Activated naive CD4-positive, alpha-beta T cell treated with anti-CD3 and anti-CD28 coated beads, Interleukin-2, amount 50 U/mL, for 24 hours (primary cell): ENCODE measurements at regions not wholly inside any gene's neighbourhood (a gene's known extent, or its start where the extent isn't known, plus 50 kb on each side); places are given as distances from the start of the nearest gene placed in this dataset.
"Not testable (repeated sequence)": the region's sequence is repeated elsewhere in the genome, so short reads cannot be mapped to it uniquely, and the experiment has no call there.

Experiments used
- H3K27ac Mint-ChIP-seq: one replicate; pipeline ENCODE4 v1.8.0; 2021; ENCODE audit warnings: mild to moderate bottlenecking, mixed read lengths
- H3K27me3 Mint-ChIP-seq: one replicate; pipeline ENCODE4 v1.8.0; 2021; ENCODE audit warnings: mixed read lengths
- H3K36me3 Mint-ChIP-seq: one replicate; pipeline ENCODE4 v1.8.0; 2021; ENCODE audit warnings: mixed read lengths
- H3K4me1 Mint-ChIP-seq: one replicate; pipeline ENCODE4 v1.8.0; 2021; ENCODE audit warnings: mixed read lengths
- H3K4me3 Mint-ChIP-seq: one replicate; pipeline ENCODE4 v1.8.0; 2021; ENCODE audit warnings: mild to moderate bottlenecking, mixed read lengths
- H3K9me3 Mint-ChIP-seq: one replicate; pipeline ENCODE4 v1.8.0; 2021; ENCODE audit warnings: mixed read lengths

GRCh38 chr19:14328406-14328805 lies 52.8 kb upstream of the ADGRE5 start:
- Mint-ChIP-seq H3K9me3 (no peaks in the 10 kb centered on the region), H3K27ac (no peak overlapping the region), H3K27me3 (no peaks in the 10 kb centered on the region), H3K36me3 (no peaks in the 10 kb centered on the region), H3K4me1 (no peaks in the 10 kb centered on the region), H3K4me3 (no peak overlapping the region)

GRCh38 chr19:14327061-14327460 lies 54.2 kb upstream of the ADGRE5 start:
- not testable (repeated sequence) for H3K4me1 Mint-ChIP-seq, H3K4me3 Mint-ChIP-seq, H3K36me3 Mint-ChIP-seq, H3K27me3 Mint-ChIP-seq, H3K9me3 Mint-ChIP-seq, H3K27ac Mint-ChIP-seq

- no peaks in the 10 kb centered on the region for H3K4me1 Mint-ChIP-seq
- no peak overlapping the region for H3K27ac Mint-ChIP-seq
- H3K27me3 Mint-ChIP-seq: no peaks in the 10 kb centered on the region
- H3K9me3 Mint-ChIP-seq: no peaks in the 10 kb centered on the region
- no peak overlapping the region for H3K4me3 Mint-ChIP-seq
- no peaks in the 10 kb centered on the region for H3K36me3 Mint-ChIP-seq
These were observed 55.4 kb upstream of the ADGRE5 start for GRCh38 chr19:14325863-14326262.

- Mint-ChIP-seq H3K4me3 (no peak overlapping the region), H3K36me3 (no peaks in the 10 kb centered on the region), H3K27ac (no peak overlapping the region), H3K4me1 (no peaks in the 10 kb centered on the region), H3K9me3 (no peaks in the 10 kb centered on the region), H3K27me3 (no peaks in the 10 kb centered on the region)
These were observed 56.1 kb upstream of the ADGRE5 start for GRCh38 chr19:14325134-14325533.

- H3K4me1 Mint-ChIP-seq: no peaks in the 10 kb centered on the region
- H3K9me3 Mint-ChIP-seq: no peaks in the 10 kb centered on the region
- peak overlapping the region; percentile 70 for H3K27ac Mint-ChIP-seq
- H3K36me3 Mint-ChIP-seq: no peaks in the 10 kb centered on the region
- no peaks in the 10 kb centered on the region for H3K27me3 Mint-ChIP-seq
- no peak overlapping the region for H3K4me3 Mint-ChIP-seq
These were observed 58.3 kb upstream of the ADGRE5 start for GRCh38 chr19:14322889-14323463.

- H3K9me3 Mint-ChIP-seq: no peaks in the 10 kb centered on the region
- no peak overlapping the region for H3K4me3 Mint-ChIP-seq
- no peaks in the 10 kb centered on the region for H3K36me3 Mint-ChIP-seq
- no peak overlapping the region for H3K27ac Mint-ChIP-seq
- no peaks in the 10 kb centered on the region for H3K4me1 Mint-ChIP-seq
- H3K27me3 Mint-ChIP-seq: no peaks in the 10 kb centered on the region
These were observed 61.0 kb upstream of the ADGRE5 start for GRCh38 chr19:14320253-14320652.

DNA sequence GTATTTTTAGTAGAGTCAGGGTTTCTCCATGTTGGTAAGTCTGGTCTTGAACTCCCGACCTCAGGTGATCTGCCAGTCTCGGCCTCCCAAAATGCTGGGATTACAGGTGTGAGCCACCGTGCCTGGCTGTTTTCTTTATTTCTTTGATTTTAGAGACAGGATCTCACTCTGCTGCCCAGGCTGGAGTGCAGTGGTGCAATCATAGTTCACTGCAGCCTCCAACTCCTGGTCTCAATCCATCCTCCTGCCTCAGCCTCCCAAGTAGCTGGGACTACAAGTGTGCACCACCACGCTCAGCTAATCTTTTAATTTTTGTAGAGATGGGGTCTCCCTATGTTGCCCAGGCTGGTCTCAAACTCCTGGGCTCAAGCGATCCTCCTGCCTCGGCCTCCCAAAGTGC lies 61.5 kb upstream of the ADGRE5 start:
- H3K27me3 Mint-ChIP-seq, H3K27ac Mint-ChIP-seq, H3K36me3 Mint-ChIP-seq, H3K9me3 Mint-ChIP-seq, H3K4me1 Mint-ChIP-seq, H3K4me3 Mint-ChIP-seq: not testable (repeated sequence)

DNA sequence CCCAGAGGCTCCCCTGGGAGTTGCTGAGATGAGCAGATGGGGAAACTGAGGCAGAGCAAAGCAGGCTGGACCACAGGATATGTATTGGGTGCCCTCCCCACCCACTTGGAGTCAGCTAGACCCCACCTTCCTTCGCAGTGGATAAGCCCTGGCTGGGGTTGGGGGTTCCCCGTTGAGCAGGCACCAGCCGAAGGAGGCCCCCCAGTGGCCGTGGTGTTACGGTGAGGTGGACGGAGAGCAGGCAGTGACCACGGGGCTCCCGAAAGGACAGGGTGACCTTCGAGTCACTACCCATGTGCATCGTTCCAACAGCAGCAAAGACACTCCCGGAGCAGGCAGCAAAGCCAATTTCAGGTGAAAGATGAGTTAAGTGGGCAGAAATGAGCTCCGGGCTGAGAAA lies 62.4 kb upstream of the ADGRE5 start:
- Mint-ChIP-seq H3K4me1 (no peaks in the 10 kb centered on the region), H3K36me3 (no peaks in the 10 kb centered on the region), H3K27ac (no peak overlapping the region), H3K4me3 (no peak overlapping the region), H3K27me3 (no peaks in the 10 kb centered on the region), H3K9me3 (no peaks in the 10 kb centered on the region)

DNA sequence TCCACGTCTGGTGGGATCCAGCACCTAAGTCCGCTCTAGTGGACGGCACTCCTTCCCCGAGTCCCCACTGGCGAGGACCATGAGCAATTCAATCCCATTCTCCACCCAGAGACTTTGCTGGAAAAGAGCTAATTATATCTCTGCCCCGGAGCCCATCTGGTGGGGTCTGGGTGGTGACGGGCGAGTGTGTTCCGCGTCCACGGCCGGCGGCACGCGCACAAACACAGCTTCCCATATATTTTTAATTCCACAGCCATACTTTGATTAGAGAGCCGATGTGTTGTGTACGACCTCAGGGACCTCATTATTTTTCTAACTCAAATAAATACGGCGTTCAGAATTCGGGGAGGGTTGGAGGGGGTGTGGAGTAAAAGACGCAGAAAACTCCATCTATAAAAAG lies 64.1 kb upstream of the ADGRE5 start:
- Mint-ChIP-seq H3K4me1 (no peaks in the 10 kb centered on the region), H3K27me3 (no peaks in the 10 kb centered on the region), H3K36me3 (no peaks in the 10 kb centered on the region), H3K9me3 (no peaks in the 10 kb centered on the region), H3K4me3 (no peak overlapping the region), H3K27ac (no peak overlapping the region)

DNA sequence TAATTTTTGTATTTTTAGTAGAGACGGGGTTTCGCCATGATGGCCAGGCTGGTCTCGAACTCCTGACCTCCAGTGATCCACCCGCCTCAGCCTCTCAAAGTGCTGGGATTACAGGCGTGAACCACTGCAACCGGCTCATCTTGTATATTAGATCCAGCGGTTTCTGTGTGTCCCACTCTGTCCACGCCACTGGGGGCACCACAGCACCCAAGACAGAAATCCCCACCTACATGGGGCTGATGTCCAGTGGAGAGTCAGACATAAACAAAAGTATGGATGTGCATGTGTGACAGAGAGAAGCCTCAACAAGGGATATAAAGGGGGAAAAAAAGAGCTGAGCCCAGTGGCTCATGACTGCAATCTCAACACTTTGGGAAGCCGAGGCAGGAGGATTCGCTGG lies 65.8 kb upstream of the ADGRE5 start:
- Mint-ChIP-seq H3K4me1 (no peaks in the 10 kb centered on the region), H3K9me3 (no peaks in the 10 kb centered on the region), H3K4me3 (no peak overlapping the region), H3K27ac (no peak overlapping the region), H3K27me3 (no peaks in the 10 kb centered on the region), H3K36me3 (no peaks in the 10 kb centered on the region)

GRCh38 chr19:14310055-14310454 lies 71.2 kb upstream of the ADGRE5 start:
- no peak overlapping the region for H3K4me3 Mint-ChIP-seq

DNA sequence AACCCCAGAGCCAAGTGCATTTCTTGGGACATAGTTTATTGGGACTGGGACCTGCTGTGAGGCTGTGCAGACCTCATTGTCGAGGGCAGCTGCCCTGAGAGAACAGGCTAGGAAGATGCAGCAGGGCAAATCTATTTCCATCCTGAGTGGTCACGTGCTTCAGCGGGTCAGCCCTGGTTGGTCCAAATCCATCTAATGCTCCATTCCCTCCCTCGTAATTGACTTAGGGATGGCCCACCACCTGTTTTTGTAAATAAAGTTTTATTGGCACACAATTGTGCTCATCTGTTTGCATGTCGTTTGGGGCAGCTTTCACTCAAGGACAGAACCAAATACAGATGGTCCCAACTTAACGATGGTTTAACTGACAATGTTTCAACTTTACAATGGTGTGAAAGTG lies 75.5 kb upstream of the ADGRE5 start:
- Mint-ChIP-seq H3K9me3 (no peaks in the 10 kb centered on the region), H3K4me1 (peaks cover 8% of the 10 kb centered on the region), H3K36me3 (peaks cover 1% of the 10 kb centered on the region)

More at GRCh38 chr19:14310055-14310454, 71.2 kb upstream of the ADGRE5 start:
- peaks cover 8% of the 10 kb centered on the region for H3K4me1 Mint-ChIP-seq
- H3K9me3 Mint-ChIP-seq: no peaks in the 10 kb centered on the region
- no peaks in the 10 kb centered on the region for H3K27me3 Mint-ChIP-seq
- no peak overlapping the region for H3K27ac Mint-ChIP-seq
- peaks cover 1% of the 10 kb centered on the region for H3K36me3 Mint-ChIP-seq

DNA sequence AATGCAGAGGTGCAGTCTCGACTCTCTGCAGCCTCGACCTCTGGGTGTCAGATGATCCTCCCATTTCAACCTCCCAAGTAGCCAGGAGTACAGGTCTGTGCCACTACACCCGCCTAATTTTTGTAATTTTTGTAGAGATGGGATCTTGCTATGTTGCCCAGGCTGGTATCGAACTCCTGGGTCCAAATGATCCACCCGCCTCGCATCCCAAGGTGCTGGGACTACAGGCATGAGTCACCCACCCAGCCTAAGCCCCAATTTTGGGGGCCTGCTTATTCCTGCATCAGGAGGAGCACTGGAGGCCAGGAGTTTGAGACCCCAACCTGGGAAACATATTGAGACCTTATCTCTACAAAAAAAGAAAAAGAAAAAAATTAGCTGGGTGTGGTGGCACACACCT lies 80.1 kb upstream of the ADGRE5 start:
- Mint-ChIP-seq H3K27ac (no peak overlapping the region), H3K9me3 (no peaks in the 10 kb centered on the region), H3K4me1 (no peaks in the 10 kb centered on the region), H3K36me3 (no peaks in the 10 kb centered on the region), H3K27me3 (no peaks in the 10 kb centered on the region), H3K4me3 (no peak overlapping the region)

More for the DNA sequence above, 75.5 kb upstream of the ADGRE5 start:
- H3K27me3 Mint-ChIP-seq: no peaks in the 10 kb centered on the region
- H3K4me3 Mint-ChIP-seq: no peak overlapping the region
- no peak overlapping the region for H3K27ac Mint-ChIP-seq

DNA sequence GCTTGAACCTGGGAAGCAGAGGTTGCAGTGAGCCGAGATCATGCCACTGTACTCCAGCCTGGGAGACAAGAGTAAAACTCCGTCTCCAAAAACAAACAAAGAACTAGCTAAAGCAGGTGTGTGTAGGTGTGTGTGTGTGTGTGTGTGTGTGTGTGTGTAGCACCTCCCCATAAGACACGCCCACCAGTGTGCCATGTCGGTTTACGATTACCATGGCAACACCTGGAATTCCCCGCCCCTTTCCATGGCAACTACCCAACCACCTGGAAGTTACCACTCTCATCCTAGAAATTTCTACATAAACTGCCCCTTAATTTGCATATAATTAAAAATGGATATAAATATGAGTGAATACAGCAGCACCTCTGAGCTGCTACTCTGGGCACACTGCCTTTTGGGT lies 80.9 kb upstream of the ADGRE5 start:
- no peaks in the 10 kb centered on the region for H3K36me3 Mint-ChIP-seq
- no peaks in the 10 kb centered on the region for H3K9me3 Mint-ChIP-seq
- H3K27me3 Mint-ChIP-seq: no peaks in the 10 kb centered on the region
- no peaks in the 10 kb centered on the region for H3K4me1 Mint-ChIP-seq
- no peak overlapping the region for H3K27ac Mint-ChIP-seq
- H3K4me3 Mint-ChIP-seq: no peak overlapping the region

DNA sequence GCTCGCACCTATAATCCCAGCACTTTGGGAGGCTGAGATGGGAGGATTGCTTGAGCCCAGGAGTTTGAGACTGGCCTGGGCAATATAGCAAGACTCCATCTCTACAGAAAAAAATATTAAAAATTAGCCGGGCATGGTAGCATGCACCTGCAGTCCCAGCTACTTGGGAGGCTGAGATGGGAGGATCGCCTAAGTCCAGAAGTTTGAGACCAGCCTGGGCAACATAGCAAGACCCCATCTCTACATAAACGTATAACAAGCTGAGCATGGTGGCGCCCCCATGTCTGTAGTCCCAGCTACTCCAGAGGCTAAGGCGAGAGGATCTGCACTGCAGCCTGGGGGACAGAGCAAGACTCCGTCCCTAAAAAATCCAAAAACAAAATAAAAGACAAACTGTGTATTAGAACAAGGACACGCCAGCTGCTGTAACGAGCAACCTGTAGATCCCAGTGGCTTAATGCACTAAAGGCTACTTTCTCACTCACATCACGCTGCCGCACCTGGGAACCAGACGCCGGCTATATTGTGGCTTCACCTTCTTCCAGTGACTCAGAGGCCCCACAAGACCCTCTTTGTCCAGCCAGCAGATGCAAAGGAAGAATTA lies 81.9 kb upstream of the ADGRE5 start:
- H3K4me3 Mint-ChIP-seq, H3K36me3 Mint-ChIP-seq, H3K27ac Mint-ChIP-seq, H3K9me3 Mint-ChIP-seq, H3K4me1 Mint-ChIP-seq, H3K27me3 Mint-ChIP-seq: not testable (repeated sequence)

GRCh38 chr19:14297883-14298576 lies 83.2 kb upstream of the ADGRE5 start:
- H3K27me3 Mint-ChIP-seq, H3K4me3 Mint-ChIP-seq, H3K4me1 Mint-ChIP-seq, H3K9me3 Mint-ChIP-seq, H3K27ac Mint-ChIP-seq, H3K36me3 Mint-ChIP-seq: not testable (repeated sequence)

DNA sequence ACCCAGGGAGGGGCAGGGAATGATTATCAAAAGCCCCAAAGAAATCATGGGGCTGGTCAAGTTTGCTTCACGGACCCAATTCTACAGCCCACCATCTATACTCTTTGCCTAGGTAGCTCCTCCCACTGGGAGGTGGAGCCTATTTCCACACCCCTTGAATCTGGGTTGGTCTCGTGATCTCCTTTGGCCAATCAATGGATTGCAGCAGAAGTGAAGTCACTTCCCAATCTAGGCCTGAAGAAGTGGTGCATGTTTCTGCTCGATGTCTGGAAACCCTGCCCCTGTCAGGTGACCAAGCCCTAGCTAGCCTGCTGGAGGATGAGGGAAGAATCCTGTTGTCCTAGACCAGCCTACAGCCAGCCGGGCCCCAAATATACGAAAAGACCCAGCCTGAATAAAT lies 86.3 kb upstream of the ADGRE5 start:
- H3K27me3 Mint-ChIP-seq, H3K27ac Mint-ChIP-seq, H3K36me3 Mint-ChIP-seq, H3K4me1 Mint-ChIP-seq, H3K4me3 Mint-ChIP-seq, H3K9me3 Mint-ChIP-seq: not testable (repeated sequence)
